NCI-H345 (cell line): ENCODE measurements at regions not wholly inside any gene's neighbourhood (a gene's known extent, or its start where the extent isn't known, plus 50 kb on each side); places are given as distances from the start of the nearest gene placed in this dataset.
"Not testable (repeated sequence)": the region's sequence is repeated elsewhere in the genome, so short reads cannot be mapped to it uniquely, and the experiment has no call there.

Experiments
- DNase-seq: peaks from one replicate; lab custom pipeline; 2025; lab: John Stamatoyannopoulos, UW

- DNase-seq, result no peak
Observed at GRCh38 chr20:63145156-63145555, 70.8 kb downstream of the YTHDF1 start.

- DNase-seq, result no peak
Observed at GRCh38 chr20:63142933-63143332, 73.0 kb downstream of the YTHDF1 start.

GRCh38 chr20:63141531-63141930 lies 74.4 kb downstream of the YTHDF1 start:
- no peak for DNase-seq

- no peak for DNase-seq
Observed at GRCh38 chr20:63140514-63141433, 75.2 kb downstream of the YTHDF1 start.

GRCh38 chr20:63139837-63140236 lies 76.1 kb downstream of the YTHDF1 start:
- no peak for DNase-seq

GRCh38 chr20:63139356-63139755 lies 76.6 kb downstream of the YTHDF1 start:
- no peak for DNase-seq

- no peak for DNase-seq
Observed at GRCh38 chr20:63138855-63139341, 77.0 kb downstream of the YTHDF1 start.

- DNase-seq, result no peak
Observed at GRCh38 chr20:63137851-63138415, 78.0 kb downstream of the YTHDF1 start.

- no peak for DNase-seq
Observed at GRCh38 chr20:63136296-63136695, 79.6 kb downstream of the YTHDF1 start.

- DNase-seq, result no peak
Observed at GRCh38 chr20:63135411-63135810, 80.5 kb downstream of the YTHDF1 start.

GRCh38 chr20:63134711-63135361 lies 81.1 kb downstream of the YTHDF1 start:
- not testable (repeated sequence) for DNase-seq

GRCh38 chr20:63134201-63134612 lies 81.7 kb downstream of the YTHDF1 start:
- DNase-seq, result no peak

GRCh38 chr20:63133481-63134091 lies 82.3 kb downstream of the YTHDF1 start:
- no peak for DNase-seq

- no peak for DNase-seq
Observed at GRCh38 chr20:63132715-63133471, 83.0 kb downstream of the YTHDF1 start.

GRCh38 chr20:63132131-63132714 lies 83.7 kb downstream of the YTHDF1 start:
- DNase-seq, result no peak

GRCh38 chr20:63130658-63131577 lies 85.0 kb downstream of the YTHDF1 start:
- no peak for DNase-seq

GRCh38 chr20:63129991-63130657 lies 85.8 kb downstream of the YTHDF1 start:
- no peak for DNase-seq

GRCh38 chr20:63129376-63129965 lies 86.5 kb downstream of the YTHDF1 start:
- DNase-seq, result no peak

GRCh38 chr20:63128956-63129355 lies 87.0 kb downstream of the YTHDF1 start:
- DNase-seq, result no peak
